Gastroesophageal sphincter (tissue), 4 donors: ENCODE measurements at regions not wholly inside any gene's neighbourhood (a gene's known extent, or its start where the extent isn't known, plus 50 kb on each side); places are given as distances from the start of the nearest gene placed in this dataset.
"Not testable (repeated sequence)": the region's sequence is repeated elsewhere in the genome, so short reads cannot be mapped to it uniquely, and the experiment has no call there.

Experiments used
- ATAC-seq: fragments of 150-250 bp; one replicate; pipeline ENCODE4 v1.9.1; 2016; ENCODE audit warnings: mild to moderate bottlenecking, moderate library complexity
- H3K27ac ChIP-seq, 4 donors: fragments of 200-600 bp; sonication (generic) in 3 of 4; 1 replicate in 3 of 4; 2 replicates in 1 of 4; pipeline ENCODE4 v1.5.1; 2016 to 2019
- H3K27me3 ChIP-seq: fragments of 200-600 bp; sonication (generic); one replicate; pipeline ENCODE4 v1.5.1; 2019
- H3K36me3 ChIP-seq, 2 donors: fragments of 200-600 bp; sonication (generic); one replicate each; pipeline ENCODE4 v1.5.1; 2019; ENCODE audit warnings: control low read depth in 1 of 2
- H3K4me1 ChIP-seq, 3 donors: fragments of 200-600 bp; sonication (generic); 1 replicate in 2 of 3; 2 replicates in 1 of 3; pipeline ENCODE4 v1.5.1; 2016 to 2019; ENCODE audit warnings: control low read depth in 2 of 3
- H3K4me3 ChIP-seq, 2 donors: fragments of 200-600 bp; sonication (generic); one replicate each; pipeline ENCODE4 v1.5.1; 2019; ENCODE audit warnings: mild to moderate bottlenecking in 1 of 2, moderate library complexity in 1 of 2
- H3K9me3 ChIP-seq, 3 donors: fragments of 200-600 bp; sonication (generic); one replicate each; pipeline ENCODE4 v1.5.1; 2017 to 2019; ENCODE audit warnings: control low read depth in 2 of 3
- CTCF ChIP-seq, 4 experiments: fragments of 200-600 bp in 2 of 4; fragments of 450-650 bp in 2 of 4; sonication (generic) in 1 of 4; IDR thresholded peaks; one replicate each; pipeline ENCODE4 v1.5.1; 2017 to 2019; ENCODE audit warnings: antibody characterized with exemption in 4 of 4, mild to moderate bottlenecking in 2 of 4, moderate library complexity in 2 of 4
- EP300 ChIP-seq: sonication (generic); formaldehyde crosslinking; IDR thresholded peaks from one replicate; pipeline ENCODE4 v1.6.1; 2017; ENCODE audit warnings: antibody characterized with exemption, mild to moderate bottlenecking
- POLR2A ChIP-seq, 2 donors: fragments of 450-650 bp; IDR thresholded peaks; one replicate each; pipeline ENCODE4 v1.6.1; 2017; ENCODE audit warnings: antibody characterized with exemption in 2 of 2, mild to moderate bottlenecking in 2 of 2, moderate library complexity in 1 of 2
- POLR2AphosphoS5 ChIP-seq: sonication (generic); formaldehyde crosslinking; IDR thresholded peaks from one replicate; pipeline ENCODE4 v1.6.1; 2017; ENCODE audit warnings: antibody characterized with exemption
- WGBS, 2 donors: methylation state at CpG; one replicate each; pipeline ENCODE4 v1.1.5; 2018; ENCODE audit warnings: low coverage in 1 of 2; 5-methylcytosine and 5-hydroxymethylcytosine counted together

GRCh38 chr4:64705989-64706388 lies 296.7 kb upstream of the TECRL start:
- TF ChIP-seq POLR2A (IDR thresholded peaks at IDR 0.05) (no peak), POLR2AphosphoS5 (no peak), CTCF (IDR thresholded peaks at IDR 0.05) (no peak), EP300 (no peak)
- no peaks in the 10 kb centered on the region for H3K27me3 ChIP-seq
- no peak overlapping the region for H3K4me3 ChIP-seq
- WGBS, 2 donors, result 83 to 93% methylated on average over 2 to 3 of the region's 3 CpGs
- H3K9me3 ChIP-seq, result no peaks in the 10 kb centered on the region
- H3K36me3 ChIP-seq, result no peaks in the 10 kb centered on the region
- no peak for ATAC-seq
- H3K4me1 ChIP-seq, result no peaks in the 10 kb centered on the region
- H3K27ac ChIP-seq, result no peak overlapping the region

- no peak for ATAC-seq
- Histone ChIP-seq H3K36me3 (no peaks in the 10 kb centered on the region), H3K27ac (no peak overlapping the region), H3K9me3 (no peaks in the 10 kb centered on the region), H3K4me3 (no peak overlapping the region), H3K4me1 (no peaks in the 10 kb centered on the region), H3K27me3 (no peaks in the 10 kb centered on the region)
- no peak for TF ChIP-seq EP300
- TF ChIP-seq POLR2AphosphoS5, result no peak
- no peak for TF ChIP-seq CTCF (IDR thresholded peaks at IDR 0.05)
- TF ChIP-seq POLR2A (IDR thresholded peaks at IDR 0.05), result no peak
- 59 to 83% methylated on average over 2 of the region's 2 CpGs for WGBS, 2 donors
Measured at GRCh38 chr4:64698171-64698570, 288.9 kb upstream of the TECRL start.

GRCh38 chr4:64682946-64683345 lies 273.7 kb upstream of the TECRL start:
- H3K9me3 ChIP-seq, result peaks cover 0 to 5% (median 0%) of the 10 kb centered on the region in 3 donors
- H3K4me3 ChIP-seq, result no peak overlapping the region
- no peaks in the 10 kb centered on the region for H3K27me3 ChIP-seq
- 71 to 84% methylated on average over 4 of the region's 4 CpGs for WGBS, 2 donors
- no peaks in the 10 kb centered on the region for H3K36me3 ChIP-seq
- H3K27ac ChIP-seq, result no peak overlapping the region
- no peak for ATAC-seq
- H3K4me1 ChIP-seq, result no peaks in the 10 kb centered on the region
- TF ChIP-seq CTCF (IDR thresholded peaks at IDR 0.05) (no peak), EP300 (no peak), POLR2AphosphoS5 (no peak), POLR2A (IDR thresholded peaks at IDR 0.05) (no peak)

- Histone ChIP-seq H3K27me3 (no peaks in the 10 kb centered on the region), H3K27ac (no peak overlapping the region), H3K4me1 (no peaks in the 10 kb centered on the region), H3K4me3 (no peak overlapping the region), H3K9me3 (peaks cover 0 to 5% (median 0%) of the 10 kb centered on the region in 3 donors), H3K36me3 (no peaks in the 10 kb centered on the region)
- ATAC-seq, result no peak
- no peak for TF ChIP-seq CTCF (IDR thresholded peaks at IDR 0.05)
- TF ChIP-seq POLR2A (IDR thresholded peaks at IDR 0.05), result no peak
- TF ChIP-seq POLR2AphosphoS5, result no peak
- TF ChIP-seq EP300, result no peak
- 73 to 88% methylated on average over 4 of the region's 4 CpGs for WGBS, 2 donors
Measured at GRCh38 chr4:64682481-64682880, 273.2 kb upstream of the TECRL start.

GRCh38 chr4:64673121-64673520 lies 263.9 kb upstream of the TECRL start:
- not testable (repeated sequence) for H3K27ac ChIP-seq, H3K36me3 ChIP-seq, H3K27me3 ChIP-seq, ATAC-seq, H3K4me3 ChIP-seq, H3K4me1 ChIP-seq
- H3K9me3 ChIP-seq, result peaks cover 0 to 28% (median 0%) of the 10 kb centered on the region in 3 donors
- WGBS, 2 donors, result 100% methylated on average over 1 of the region's 2 CpGs; no CpG with 5 or more reads in 1 of the 2 donors

GRCh38 chr4:64670647-64671046 lies 261.4 kb upstream of the TECRL start:
- Histone ChIP-seq H3K4me1 (no peaks in the 10 kb centered on the region), H3K9me3 (peaks cover 0 to 17% (median 0%) of the 10 kb centered on the region in 3 donors), H3K27ac (no peak overlapping the region), H3K27me3 (no peaks in the 10 kb centered on the region), H3K4me3 (no peak overlapping the region), H3K36me3 (no peaks in the 10 kb centered on the region)
- WGBS, 2 donors, result 57 to 82% methylated on average over 1 to 3 of the region's 6 CpGs
- TF ChIP-seq POLR2A (IDR thresholded peaks at IDR 0.05) (no peak), POLR2AphosphoS5 (no peak), CTCF (IDR thresholded peaks at IDR 0.05) (no peak), EP300 (no peak)
- ATAC-seq, result no peak
